KMS-11 (cell line): ENCODE measurements at regions not wholly inside any gene's neighbourhood (a gene's known extent, or its start where the extent isn't known, plus 50 kb on each side); places are given as distances from the start of the nearest gene placed in this dataset.
"Not testable (repeated sequence)": the region's sequence is repeated elsewhere in the genome, so short reads cannot be mapped to it uniquely, and the experiment has no call there.

Source experiments
- H2AFZ ChIP-seq: fragments of 200-600 bp; sonication (generic); 2 replicates; pipeline ENCODE4 v1.6.1; 2016; ENCODE audit warnings: antibody characterized with exemption, mixed run types, low read depth
- H3K27ac ChIP-seq: fragments of 200-600 bp; sonication (generic); 2 replicates; pipeline ENCODE4 v1.6.1; 2016; ENCODE audit warnings: mild to moderate bottlenecking, mixed run types
- H3K27me3 ChIP-seq: fragments of 200-600 bp; sonication (generic); 2 replicates; pipeline ENCODE4 v1.6.1; 2017; ENCODE audit warnings: mild to moderate bottlenecking, low read depth, mixed run types, moderate library complexity; ENCODE audit not compliant: insufficient read depth
- H3K36me3 ChIP-seq: fragments of 200-600 bp; sonication (generic); 2 replicates; pipeline ENCODE4 v1.6.1; 2017; ENCODE audit warnings: mild to moderate bottlenecking, mixed run types; ENCODE audit not compliant: insufficient read depth
- H3K4me1 ChIP-seq: fragments of 200-600 bp; sonication (generic); 2 replicates; pipeline ENCODE4 v1.6.1; 2016; ENCODE audit warnings: mild to moderate bottlenecking, low read depth, mixed run types; ENCODE audit not compliant: poor library complexity, severe bottlenecking
- H3K4me2 ChIP-seq: fragments of 200-600 bp; sonication (generic); 2 replicates; pipeline ENCODE4 v1.7.0; 2016; ENCODE audit warnings: mild to moderate bottlenecking, mixed run types
- H3K4me3 ChIP-seq: fragments of 200-600 bp; sonication (generic); IDR thresholded peaks from 2 replicates; pipeline ENCODE4 v1.6.1; 2017; ENCODE audit warnings: low read depth, low read length, mixed read lengths; ENCODE audit not compliant: insufficient read depth
- H3K79me2 ChIP-seq: fragments of 200-600 bp; sonication (generic); 2 replicates; pipeline ENCODE4 v1.6.1; 2016; ENCODE audit warnings: low read depth, mixed run types; ENCODE audit not compliant: insufficient read depth
- H3K9ac ChIP-seq: fragments of 200-600 bp; sonication (generic); 2 replicates; pipeline ENCODE4 v1.6.1; 2016; ENCODE audit warnings: mild to moderate bottlenecking, mixed run types
- H4K20me1 ChIP-seq: fragments of 200-600 bp; sonication (generic); 2 replicates; pipeline ENCODE4 v1.6.1; 2016; ENCODE audit warnings: mild to moderate bottlenecking, mixed run types; ENCODE audit not compliant: insufficient read depth
- TF ChIP-seq, protein P1 (sequence below): fragments of 200-600 bp; sonication (generic); conservative IDR thresholded peaks from 2 replicates; pipeline ENCODE4 v1.6.1; 2017; ENCODE audit warnings: low read depth, mild to moderate bottlenecking, antibody characterized with exemption, low read length, moderate library complexity, mixed read lengths

DNA sequence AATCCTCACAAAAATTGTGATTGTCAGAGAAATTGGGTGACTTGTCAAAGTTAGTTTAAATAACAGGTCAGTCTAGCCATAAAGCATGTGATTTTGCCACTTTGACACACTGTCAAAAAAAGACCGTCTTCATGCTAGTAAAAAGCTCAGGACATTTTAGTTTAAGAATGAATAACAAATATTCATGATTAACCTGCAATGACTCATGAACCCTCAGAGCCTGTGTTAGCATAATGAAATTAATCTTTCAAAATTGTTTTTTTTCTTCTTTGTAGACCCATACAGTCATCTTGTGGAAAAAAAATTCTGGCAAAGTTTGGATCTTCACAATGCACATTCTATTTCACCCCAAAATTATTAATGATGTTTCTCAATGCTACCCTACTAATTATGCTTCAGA is 255.2 kb upstream of the POT1 start:
- Histone ChIP-seq H3K9ac (no peak overlapping the region), H3K4me1 (no peaks in the 10 kb centered on the region), H3K4me2 (no peak overlapping the region), H3K36me3 (no peaks in the 10 kb centered on the region), H3K4me3 (no peak overlapping the region), H3K79me2 (no peaks in the 10 kb centered on the region), H3K27ac (no peak overlapping the region), H4K20me1 (no peaks in the 10 kb centered on the region), H3K27me3 (no peaks in the 10 kb centered on the region), H2AFZ (no peak overlapping the region)
- TF ChIP-seq, protein P1, sequence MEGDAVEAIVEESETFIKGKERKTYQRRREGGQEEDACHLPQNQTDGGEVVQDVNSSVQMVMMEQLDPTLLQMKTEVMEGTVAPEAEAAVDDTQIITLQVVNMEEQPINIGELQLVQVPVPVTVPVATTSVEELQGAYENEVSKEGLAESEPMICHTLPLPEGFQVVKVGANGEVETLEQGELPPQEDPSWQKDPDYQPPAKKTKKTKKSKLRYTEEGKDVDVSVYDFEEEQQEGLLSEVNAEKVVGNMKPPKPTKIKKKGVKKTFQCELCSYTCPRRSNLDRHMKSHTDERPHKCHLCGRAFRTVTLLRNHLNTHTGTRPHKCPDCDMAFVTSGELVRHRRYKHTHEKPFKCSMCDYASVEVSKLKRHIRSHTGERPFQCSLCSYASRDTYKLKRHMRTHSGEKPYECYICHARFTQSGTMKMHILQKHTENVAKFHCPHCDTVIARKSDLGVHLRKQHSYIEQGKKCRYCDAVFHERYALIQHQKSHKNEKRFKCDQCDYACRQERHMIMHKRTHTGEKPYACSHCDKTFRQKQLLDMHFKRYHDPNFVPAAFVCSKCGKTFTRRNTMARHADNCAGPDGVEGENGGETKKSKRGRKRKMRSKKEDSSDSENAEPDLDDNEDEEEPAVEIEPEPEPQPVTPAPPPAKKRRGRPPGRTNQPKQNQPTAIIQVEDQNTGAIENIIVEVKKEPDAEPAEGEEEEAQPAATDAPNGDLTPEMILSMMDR = no peak

DNA sequence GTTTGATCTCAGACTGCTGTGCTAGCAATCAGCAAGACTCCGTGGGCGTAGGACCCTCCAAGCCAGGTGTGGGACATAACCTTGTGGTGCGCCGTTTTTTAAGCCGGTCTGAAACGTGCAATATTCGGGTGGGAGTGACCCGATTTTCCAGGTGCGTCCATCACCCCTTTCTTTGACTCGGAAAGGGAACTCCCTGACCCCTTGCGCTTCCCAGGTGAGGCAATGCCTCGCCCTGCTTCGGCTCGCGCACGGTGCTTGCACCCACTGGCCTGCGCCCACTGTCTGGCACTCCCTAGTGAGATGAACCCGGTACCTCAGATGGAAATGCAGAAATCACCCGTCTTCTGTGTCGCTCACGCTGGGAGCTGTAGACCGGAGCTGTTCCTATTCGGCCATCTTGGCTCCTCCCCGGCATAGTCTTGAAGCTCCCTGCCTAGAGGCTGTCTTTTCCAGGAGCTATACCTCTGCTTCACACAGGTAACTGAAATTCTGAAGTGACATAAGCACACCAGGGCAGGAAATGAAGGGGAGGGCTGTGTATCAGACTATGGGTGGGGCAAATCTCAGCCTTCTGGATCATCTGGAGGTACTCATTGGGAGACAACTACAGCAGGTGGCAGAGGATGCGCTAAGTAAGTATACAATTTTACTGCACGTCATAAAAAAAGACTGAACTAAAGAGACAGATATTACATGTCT is 252.1 kb upstream of the POT1 start:
- H3K79me2 ChIP-seq, H4K20me1 ChIP-seq, H3K27ac ChIP-seq, H2AFZ ChIP-seq, H3K9ac ChIP-seq, H3K4me2 ChIP-seq, H3K27me3 ChIP-seq, H3K4me1 ChIP-seq, H3K4me3 ChIP-seq, H3K36me3 ChIP-seq: not testable (repeated sequence)

DNA sequence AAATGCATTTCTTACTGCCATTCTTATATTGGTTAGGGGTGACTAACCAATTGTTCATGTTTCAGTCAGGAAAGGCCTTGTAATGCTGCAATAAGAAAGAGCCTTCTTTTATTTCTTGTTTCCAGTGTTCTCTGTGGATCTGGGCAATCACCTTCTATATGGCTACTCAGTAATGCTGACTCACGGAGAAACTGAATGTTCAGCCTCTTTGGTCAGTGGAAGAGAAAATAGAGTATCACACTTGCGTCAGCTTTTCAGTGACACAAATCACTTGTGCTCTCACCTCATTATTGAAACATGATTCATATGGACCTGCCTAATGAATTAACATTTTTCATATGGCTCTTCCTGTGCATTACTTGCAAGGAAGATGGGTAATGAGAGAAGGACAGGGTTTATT is 243.9 kb upstream of the POT1 start:
- H3K27me3 ChIP-seq = no peaks in the 10 kb centered on the region
- TF ChIP-seq, protein P1 = no peak
- no peaks in the 10 kb centered on the region for H3K79me2 ChIP-seq

DNA sequence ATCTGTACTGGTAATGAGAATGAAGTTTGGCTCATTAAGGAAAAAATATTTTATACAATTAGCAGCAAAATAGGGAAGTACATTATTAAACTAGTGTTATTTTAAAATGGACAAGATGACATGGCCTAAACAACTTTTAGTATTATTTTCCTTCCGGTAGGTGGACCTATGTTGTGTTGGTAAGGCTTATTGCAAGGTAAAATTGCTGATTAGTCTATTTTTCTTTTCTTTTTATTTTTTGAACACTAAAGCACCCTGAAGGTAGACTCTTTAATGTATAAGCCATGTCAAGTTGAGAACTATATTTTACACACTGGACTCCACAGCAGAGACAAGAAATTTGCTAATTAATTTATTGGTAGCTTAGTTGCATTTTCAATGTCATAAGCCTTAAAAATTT is 239.5 kb upstream of the POT1 start:
- Histone ChIP-seq H3K27ac (no peak overlapping the region), H2AFZ (no peak overlapping the region), H3K9ac (no peak overlapping the region), H4K20me1 (no peaks in the 10 kb centered on the region), H3K4me3 (no peak overlapping the region), H3K27me3 (no peaks in the 10 kb centered on the region), H3K36me3 (no peaks in the 10 kb centered on the region), H3K4me1 (no peaks in the 10 kb centered on the region), H3K4me2 (no peak overlapping the region), H3K79me2 (no peaks in the 10 kb centered on the region)
- TF ChIP-seq, protein P1 = no peak

More for the DNA sequence above, 243.9 kb upstream of the POT1 start:
- no peak overlapping the region for H3K4me2 ChIP-seq
- no peak overlapping the region for H2AFZ ChIP-seq
- no peak overlapping the region for H3K4me3 ChIP-seq
- H3K27ac ChIP-seq = no peak overlapping the region
- no peaks in the 10 kb centered on the region for H3K4me1 ChIP-seq
- H3K9ac ChIP-seq = no peak overlapping the region
- no peaks in the 10 kb centered on the region for H3K36me3 ChIP-seq
- no peaks in the 10 kb centered on the region for H4K20me1 ChIP-seq

DNA sequence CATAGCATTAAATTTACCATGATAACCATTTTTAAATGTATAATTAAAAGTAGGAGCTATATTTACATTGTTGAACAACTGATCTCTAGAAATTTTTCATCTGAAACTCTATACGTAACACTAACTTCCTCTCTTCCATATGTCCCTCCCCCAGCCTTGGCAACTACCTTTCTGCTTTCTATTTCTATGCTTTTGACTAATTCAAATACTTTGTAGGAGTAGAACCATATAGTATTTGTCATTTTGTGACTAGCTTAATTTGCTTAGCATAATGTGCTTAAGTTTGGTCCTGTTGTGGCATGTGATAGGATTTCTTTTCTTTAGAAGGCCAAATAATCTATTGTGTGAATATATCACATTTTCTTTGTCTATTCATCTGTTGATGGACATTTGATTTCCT is 225.3 kb upstream of the POT1 start:
- Histone ChIP-seq H3K27me3 (no peaks in the 10 kb centered on the region), H3K4me2 (no peak overlapping the region), H3K79me2 (no peaks in the 10 kb centered on the region), H3K4me1 (no peaks in the 10 kb centered on the region), H3K4me3 (no peak overlapping the region), H4K20me1 (no peaks in the 10 kb centered on the region), H3K9ac (no peak overlapping the region), H2AFZ (no peak overlapping the region), H3K36me3 (no peaks in the 10 kb centered on the region), H3K27ac (no peak overlapping the region)
- TF ChIP-seq, protein P1 = no peak
